PC-9 (cell line): ENCODE measurements at regions not wholly inside any gene's neighbourhood (a gene's known extent, or its start where the extent isn't known, plus 50 kb on each side); places are given as distances from the start of the nearest gene placed in this dataset.

ENCODE experiments used
- BruUV-seq: library from RNA; stranded (reverse); fragments of 400-500 nt; replicated peaks from 2 replicates; lab custom pipeline; 2021; lab: Mats Ljungman, UMichigan
- CTCF ChIA-PET: fragments of 300-600 bp; sonication (Branson Sonifier 250); formaldehyde crosslinking; loops from one replicate; lab custom pipeline; 2022; ENCODE audit warnings: antibody characterized with exemption; lab: Charles Lee
- POLR2A ChIA-PET: fragments of 300-600 bp; sonication (Branson Sonifier 250); formaldehyde crosslinking; loops from one replicate; lab custom pipeline; 2022; ENCODE audit warnings: antibody characterized with exemption; ENCODE audit not compliant: unreplicated experiment; lab: Charles Lee
- DNase-seq, 2 experiments: peaks; one replicate each; pipeline versions ENCODE4 v3.0.0 to v3.0.0-alpha.2; 2015 to 2022; ENCODE audit warnings: mixed read lengths in 1 of 2
- H2AFZ ChIP-seq: fragments of 200-600 bp; sonication (generic); 2 replicates; pipeline ENCODE4 v1.8.1; 2017; ENCODE audit warnings: antibody characterized with exemption
- H3F3A ChIP-seq: fragments of 200-600 bp; sonication (generic); 2 replicates; pipeline ENCODE4 v1.8.1; 2017; ENCODE audit warnings: antibody characterized with exemption, mild to moderate bottlenecking, low read depth; ENCODE audit not compliant: insufficient read depth
- H3K27ac ChIP-seq: fragments of 200-600 bp; sonication (generic); 2 replicates; pipeline ENCODE4 v1.6.1; 2016; ENCODE audit warnings: mixed run types
- H3K27me3 ChIP-seq: fragments of 200-600 bp; sonication (generic); 2 replicates; pipeline ENCODE4 v1.6.1; 2016; ENCODE audit warnings: low read depth, mixed run types; ENCODE audit not compliant: insufficient read depth
- H3K36me3 ChIP-seq: fragments of 200-600 bp; sonication (generic); 2 replicates; pipeline ENCODE4 v1.6.1; 2016; ENCODE audit warnings: low read depth, mixed run types
- H3K4me1 ChIP-seq: fragments of 200-600 bp; sonication (generic); replicated peaks from 2 replicates; pipeline ENCODE4 v1.6.1; 2016; ENCODE audit warnings: mixed run types; ENCODE audit not compliant: insufficient read depth
- H3K4me2 ChIP-seq: fragments of 200-600 bp; sonication (generic); 2 replicates; pipeline ENCODE4 v1.6.1; 2017; ENCODE audit warnings: mixed run types
- H3K4me3 ChIP-seq: fragments of 200-600 bp; sonication (generic); 2 replicates; pipeline ENCODE4 v1.6.1; 2016; ENCODE audit warnings: mixed run types
- H3K79me2 ChIP-seq: fragments of 200-600 bp; sonication (generic); 2 replicates; pipeline ENCODE4 v1.6.1; 2017; ENCODE audit warnings: low read depth, mixed run types
- H3K9me2 ChIP-seq: fragments of 200-600 bp; sonication (generic); 2 replicates; pipeline ENCODE4 v1.8.1; 2017; ENCODE audit warnings: mild to moderate bottlenecking; ENCODE audit not compliant: insufficient read depth
- H3K9me3 ChIP-seq: fragments of 200-600 bp; sonication (generic); 2 replicates; pipeline ENCODE4 v1.8.1; 2016; ENCODE audit warnings: low read depth; ENCODE audit not compliant: insufficient read depth
- H4K20me1 ChIP-seq: fragments of 200-600 bp; sonication (generic); 2 replicates; pipeline ENCODE4 v1.8.1; 2017; ENCODE audit not compliant: insufficient read depth
- CTCF ChIP-seq: fragments of 200-600 bp; sonication (generic); conservative IDR thresholded peaks from 2 replicates; pipeline ENCODE4 v1.6.1; 2017; ENCODE audit warnings: mixed run types, antibody characterized with exemption, mild to moderate bottlenecking, moderate library complexity
- EZH2 ChIP-seq: fragments of 200-600 bp; sonication (generic); IDR thresholded peaks from 2 replicates; pipeline ENCODE4 v1.8.0; 2017; ENCODE audit warnings: antibody characterized with exemption, low read depth
- intact Hi-C: fragments of 100-400 bp; cut with micrococcal nuclease; formaldehyde crosslinking; loops from one replicate; pipeline ENCODE4 v1.10.0; 2022; ENCODE audit not compliant: unreplicated experiment

GRCh38 chr5:15383469-15383868, 116.5 kb upstream of the FBXL7 start:
- Histone ChIP-seq H4K20me1 (no peaks in the 10 kb centered on the region), H3F3A (no peaks in the 10 kb centered on the region), H3K27ac (no peak overlapping the region), H3K27me3 (peaks cover 24% of the 10 kb centered on the region), H3K4me1 (no peaks in the 10 kb centered on the region), H2AFZ (no peak overlapping the region), H3K36me3 (no peaks in the 10 kb centered on the region), H3K4me3 (no peak overlapping the region), H3K4me2 (no peak overlapping the region), H3K79me2 (no peaks in the 10 kb centered on the region), H3K9me2 (no peaks in the 10 kb centered on the region), H3K9me3 (no peaks in the 10 kb centered on the region)
- ChIA-PET CTCF (interaction anchor here (0.7 kb wide), 1 partner anchor 397 kb away, joined by 3 read pairs; no protein-coding TSS in a partner anchor), POLR2A (no interaction called here)
- no TSS peak for BruUV-seq
- TF ChIP-seq CTCF: peak; percentile 50; the same call in 1 of the 2 replicates
- TF ChIP-seq EZH2: no peak
- intact Hi-C loops: no loop called here
- DNase-seq: no peak

- ChIA-PET CTCF (interaction anchor here (0.7 kb wide), 1 partner anchor 397 kb away, joined by 3 read pairs; no protein-coding TSS in a partner anchor), POLR2A (no interaction called here)
- no peaks in the 10 kb centered on the region for H3K9me2 ChIP-seq
- no peaks in the 10 kb centered on the region for H3K9me3 ChIP-seq
- H3K27me3 ChIP-seq: peaks cover 20% of the 10 kb centered on the region
- no peak for TF ChIP-seq EZH2
- no peak for TF ChIP-seq CTCF
- no peak for DNase-seq
- no peaks in the 10 kb centered on the region for H4K20me1 ChIP-seq
- no peak overlapping the region for H2AFZ ChIP-seq
- no peaks in the 10 kb centered on the region for H3K4me1 ChIP-seq
- intact Hi-C loops: no loop called here
- H3K36me3 ChIP-seq: no peaks in the 10 kb centered on the region
- no peak overlapping the region for H3K27ac ChIP-seq
- no peak overlapping the region for H3K4me2 ChIP-seq
- H3K4me3 ChIP-seq: no peak overlapping the region
- BruUV-seq: no TSS peak
- no peaks in the 10 kb centered on the region for H3K79me2 ChIP-seq
- no peaks in the 10 kb centered on the region for H3F3A ChIP-seq
Measured at GRCh38 chr5:15383021-15383420, 117.0 kb upstream of the FBXL7 start.

- H3K36me3 ChIP-seq: no peaks in the 10 kb centered on the region
- BruUV-seq: no TSS peak
- no peak overlapping the region for H3K4me2 ChIP-seq
- intact Hi-C loops: no loop called here
- no peak overlapping the region for H3K4me3 ChIP-seq
- no peak overlapping the region for H3K27ac ChIP-seq
- CTCF ChIA-PET: no interaction called here
- H3K27me3 ChIP-seq: no peaks in the 10 kb centered on the region
- H3K79me2 ChIP-seq: no peaks in the 10 kb centered on the region
- H2AFZ ChIP-seq: no peak overlapping the region
- no peaks in the 10 kb centered on the region for H3K9me3 ChIP-seq
- H3K9me2 ChIP-seq: no peaks in the 10 kb centered on the region
- POLR2A ChIA-PET: no interaction called here
- H3K4me1 ChIP-seq: no peaks in the 10 kb centered on the region
- no peaks in the 10 kb centered on the region for H3F3A ChIP-seq
- TF ChIP-seq CTCF (no peak), EZH2 (no peak)
- DNase-seq: no peak
- H4K20me1 ChIP-seq: no peaks in the 10 kb centered on the region
Measured at GRCh38 chr5:15377573-15378340, 122.2 kb upstream of the FBXL7 start.
